ENCODE measurements at regions not wholly inside any gene's neighbourhood (a gene's known extent, or its start where the extent isn't known, plus 50 kb on each side); places are given as distances from the start of the nearest gene placed in this dataset.
"Not testable (repeated sequence)": the region's sequence is repeated elsewhere in the genome, so short reads cannot be mapped to it uniquely, and the experiment has no call there.

DNA sequence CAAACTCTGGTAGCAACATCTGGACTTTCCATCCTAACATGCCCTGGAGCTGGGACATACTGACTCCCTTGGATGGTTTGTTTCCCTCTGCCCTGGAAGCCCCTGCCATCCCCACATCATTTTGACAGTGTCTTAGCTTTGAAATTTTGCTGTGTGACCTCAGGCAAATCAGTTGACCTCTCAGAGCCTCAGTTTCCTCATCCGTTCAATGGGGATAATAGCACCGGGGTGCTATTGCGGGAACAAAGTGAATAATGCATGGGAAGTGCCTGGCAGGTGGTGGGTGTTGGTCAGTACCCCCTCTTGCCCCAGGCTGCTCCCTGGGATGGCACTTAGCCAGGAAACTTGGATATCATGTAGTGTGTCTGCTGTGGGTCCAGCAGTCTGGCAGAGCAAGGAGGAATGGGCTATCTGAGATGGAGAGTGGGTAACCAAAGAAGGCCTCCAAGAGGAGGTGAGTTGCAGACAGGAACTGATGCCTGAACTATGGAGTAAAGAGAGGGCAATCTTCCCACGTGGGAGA lies 88.6 kb downstream of the MRPL14 start:
- H3K27ac ChIP-seq = no peak overlapping the region
- DNase-seq (ENCODE audit: low read depth, low spot score) = no peak

DNA sequence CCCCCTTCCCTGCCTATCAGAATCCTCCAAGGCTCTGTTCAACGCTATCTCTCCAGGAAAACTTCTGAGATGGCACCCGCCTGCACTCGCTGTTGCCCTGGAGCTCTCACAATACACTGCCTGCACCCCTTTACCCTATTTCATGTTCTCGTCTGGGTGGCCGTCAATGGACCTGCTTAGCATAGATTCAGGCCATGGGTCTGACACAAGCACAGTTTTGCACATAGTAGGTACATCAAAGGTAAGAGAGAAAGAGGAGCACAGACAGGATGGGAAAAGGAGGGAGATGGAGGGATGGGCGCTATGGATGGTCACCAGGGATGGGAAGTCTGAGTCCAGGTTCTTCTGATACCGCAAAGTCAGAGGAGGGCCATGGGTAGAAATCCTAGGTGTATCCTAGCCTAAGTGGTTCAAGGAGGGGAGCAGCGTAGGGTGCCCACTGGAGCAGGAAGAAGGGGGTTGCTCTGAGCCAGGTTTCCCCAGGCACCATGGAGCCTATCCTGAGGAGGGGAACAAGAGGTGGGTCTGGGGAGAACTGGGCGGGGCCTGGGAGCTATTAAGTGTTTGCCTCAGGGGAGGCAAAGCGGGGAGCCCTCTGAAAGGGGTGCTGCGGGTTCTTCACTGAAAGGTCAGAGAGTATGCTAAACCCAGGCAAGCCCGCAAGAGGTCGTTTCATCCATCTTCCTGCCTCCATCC lies 89.3 kb downstream of the MRPL14 start:
- no peak overlapping the region for H3K27ac ChIP-seq
- DNase-seq (ENCODE audit: low read depth, low spot score) = no peak

GRCh38 chr6:44037276-44037675 lies 90.0 kb downstream of the MRPL14 start:
- DNase-seq (ENCODE audit: low read depth, low spot score); H3K27ac ChIP-seq: not testable (repeated sequence)

DNA sequence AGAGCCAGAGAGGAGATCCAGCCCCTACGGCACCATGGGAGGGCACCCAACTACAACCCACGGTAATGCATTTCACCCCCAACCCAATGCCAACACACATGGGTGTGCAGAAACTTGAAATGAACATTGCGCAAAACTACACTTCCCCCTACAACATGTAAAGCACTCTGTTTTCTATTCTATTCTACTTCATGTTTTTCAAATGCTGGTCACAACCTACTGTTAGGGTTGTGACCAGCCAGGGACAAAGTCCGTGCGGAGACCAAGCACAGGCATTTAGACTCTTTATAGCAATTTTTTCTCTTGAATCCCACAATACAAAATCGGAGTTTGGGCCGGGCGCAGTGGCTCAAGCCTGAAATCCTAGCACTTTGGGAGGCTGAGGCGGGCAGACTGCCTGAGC lies 90.6 kb downstream of the MRPL14 start:
- DNase-seq (ENCODE audit: low read depth, low spot score) = no peak
- H3K27ac ChIP-seq = peak overlapping the region; percentile 99

DNA sequence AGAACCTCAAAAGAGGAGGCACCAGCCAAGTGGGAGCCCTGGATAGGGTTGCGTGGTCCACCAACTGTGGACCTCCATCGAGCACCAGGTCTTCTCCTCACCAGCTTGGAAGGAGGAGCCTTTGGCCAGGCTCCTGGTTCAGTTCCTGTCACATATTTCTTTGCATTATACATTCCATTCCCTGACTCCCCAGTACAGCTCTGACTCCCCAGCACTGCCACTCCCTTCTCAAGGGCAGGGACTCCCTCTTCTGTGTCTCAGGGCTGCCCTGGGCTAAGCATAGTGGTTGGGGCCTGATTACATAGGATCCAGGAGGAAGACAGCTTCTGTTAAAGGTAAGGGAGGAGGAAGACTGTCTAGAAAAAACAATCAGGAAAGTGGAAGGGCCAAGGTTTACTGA lies 91.1 kb downstream of the MRPL14 start:
- peak overlapping the region; percentile 99 for H3K27ac ChIP-seq
- no peak for DNase-seq (ENCODE audit: low read depth, low spot score)

DNA sequence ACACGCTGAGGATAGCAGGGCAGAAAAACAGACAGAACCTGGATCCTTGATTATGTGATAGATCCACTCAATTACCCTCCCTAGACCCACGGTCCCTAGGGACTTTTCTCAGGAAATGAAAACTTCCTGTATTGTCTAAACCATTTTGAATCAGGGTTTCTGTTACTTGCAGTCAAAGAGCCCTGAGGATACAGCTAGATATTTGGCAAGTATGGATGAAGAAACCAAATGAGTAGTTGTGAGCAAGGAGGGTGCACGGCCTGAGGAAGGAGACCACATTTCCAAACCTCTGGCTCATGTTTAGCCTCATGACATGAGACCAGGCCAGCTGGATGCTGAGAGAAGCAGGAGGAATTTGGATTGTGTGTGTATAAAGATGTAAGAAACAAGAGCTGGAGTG lies 91.6 kb downstream of the MRPL14 start:
- H3K27ac ChIP-seq = peak overlapping the region; percentile 99
- DNase-seq (ENCODE audit: low read depth, low spot score) = no peak

DNA sequence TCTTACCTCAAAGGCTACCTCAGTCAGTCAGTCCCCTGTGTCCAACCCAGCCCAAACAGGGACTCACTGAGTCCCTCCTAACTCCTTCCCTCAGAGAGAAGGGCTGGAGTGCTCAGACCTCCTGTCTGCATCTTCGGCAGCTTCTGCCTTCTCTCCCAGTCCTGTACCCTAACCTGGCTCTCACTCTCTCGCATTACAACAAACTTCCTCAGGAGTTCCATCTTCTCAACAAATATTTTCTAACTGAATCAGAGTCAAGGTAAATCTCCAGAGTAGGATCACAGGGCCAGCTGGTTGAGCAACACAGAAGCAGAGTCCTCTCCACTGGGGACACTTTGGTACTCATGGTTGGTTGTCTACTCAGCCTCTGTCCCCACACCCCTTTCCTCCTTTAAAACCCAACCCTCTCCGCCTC lies 92.3 kb downstream of the MRPL14 start:
- peak overlapping the region; percentile 99 for H3K27ac ChIP-seq
- DNase-seq (ENCODE audit: low read depth, low spot score) = no peak

DNA sequence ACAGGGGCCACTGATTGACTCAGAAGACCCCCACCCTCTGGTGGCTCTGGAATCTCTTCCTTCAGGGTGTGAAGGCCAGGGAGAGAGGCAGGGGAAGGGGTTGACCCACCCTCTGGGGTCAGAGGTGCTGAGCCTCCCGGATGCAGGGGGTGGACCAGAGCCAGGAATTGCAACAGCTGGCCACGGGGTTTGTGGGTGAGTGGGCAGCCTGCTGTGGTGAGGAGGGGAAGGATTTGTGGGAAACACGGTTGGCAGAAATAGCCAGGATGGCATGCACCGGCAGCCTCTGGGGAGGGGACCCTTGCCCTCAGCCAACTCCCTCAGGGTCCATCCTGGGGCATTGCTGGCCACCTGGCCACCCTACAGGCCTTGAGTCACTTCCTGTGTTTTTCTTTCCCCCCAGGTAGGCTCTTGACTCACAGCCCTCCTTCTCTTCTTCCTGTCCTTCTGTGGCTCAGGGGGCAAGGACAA lies 92.8 kb downstream of the MRPL14 start:
- DNase-seq (ENCODE audit: low read depth, low spot score) = no peak
- peak overlapping the region; percentile 99 for H3K27ac ChIP-seq

DNA sequence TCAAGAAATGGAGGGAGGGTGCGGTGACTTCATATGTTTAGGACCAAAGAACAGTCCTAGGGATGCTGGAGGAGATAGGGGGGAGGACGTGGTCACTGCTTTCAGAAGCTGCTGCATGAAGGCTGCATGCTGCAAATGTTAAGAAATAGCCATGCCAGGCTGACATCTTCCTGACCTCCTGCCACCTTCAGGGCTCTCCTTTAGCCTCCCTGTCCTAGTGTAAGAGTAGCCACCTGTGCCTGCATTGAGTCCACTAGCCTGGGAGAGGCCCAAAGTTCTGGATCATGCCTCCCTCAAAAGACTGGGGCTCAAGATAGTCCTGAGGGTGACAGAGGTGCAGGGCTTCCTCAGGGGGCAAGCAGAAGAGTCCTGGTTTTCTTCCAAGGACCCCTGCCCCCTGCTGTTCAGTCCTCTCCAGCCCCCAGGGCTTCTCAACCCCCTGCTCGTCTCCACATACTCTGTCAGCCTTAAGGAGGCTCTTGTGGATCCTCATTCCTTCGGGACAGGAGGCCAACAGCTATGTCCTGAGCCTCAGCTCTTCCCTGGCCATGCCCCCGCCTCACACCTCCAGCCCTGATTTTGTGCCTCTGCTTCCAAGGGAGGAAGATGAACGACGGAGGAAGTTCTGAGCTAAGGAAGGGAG lies 96.3 kb downstream of the MRPL14 start:
- DNase-seq (ENCODE audit: low read depth, low spot score) = no peak
- H3K27ac ChIP-seq = no peak overlapping the region

DNA sequence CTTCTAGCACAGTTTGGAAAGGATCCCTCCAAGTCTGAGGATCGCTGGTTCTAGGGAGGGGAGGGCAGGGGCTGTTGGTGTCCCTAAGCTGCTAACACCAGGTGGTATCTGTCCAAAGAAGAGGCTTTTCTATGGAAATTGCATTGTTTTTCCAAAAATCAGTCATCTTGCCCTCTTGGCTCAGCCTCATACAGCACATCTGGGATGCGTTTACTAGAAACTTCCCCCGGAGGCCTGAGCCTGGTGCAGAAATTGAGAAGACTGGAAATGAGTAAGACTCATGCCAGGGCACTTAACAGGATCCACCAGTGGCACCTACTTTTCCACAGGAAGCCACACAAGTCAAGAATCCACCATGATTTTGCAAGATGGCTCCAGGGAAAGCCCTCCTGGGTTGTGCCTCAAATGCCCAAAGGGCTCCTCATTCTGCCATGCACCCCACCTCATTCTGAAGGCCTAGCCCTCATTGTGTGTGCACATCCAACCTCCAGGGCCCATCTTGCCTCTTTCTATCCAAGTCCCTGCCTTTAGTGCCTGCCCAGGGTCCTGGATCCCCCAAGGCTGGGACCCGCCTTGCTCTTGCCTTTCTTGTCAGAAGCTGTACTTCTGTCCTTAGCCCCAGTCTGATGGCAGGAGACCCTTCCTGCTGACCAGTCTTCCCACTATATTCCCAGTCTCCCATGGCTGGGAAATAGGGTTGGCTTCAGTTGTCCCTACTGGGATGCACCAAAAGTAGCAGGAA lies 97.6 kb downstream of the MRPL14 start:
- no peak overlapping the region for H3K27ac ChIP-seq
- DNase-seq (ENCODE audit: low read depth, low spot score) = no peak

DNA sequence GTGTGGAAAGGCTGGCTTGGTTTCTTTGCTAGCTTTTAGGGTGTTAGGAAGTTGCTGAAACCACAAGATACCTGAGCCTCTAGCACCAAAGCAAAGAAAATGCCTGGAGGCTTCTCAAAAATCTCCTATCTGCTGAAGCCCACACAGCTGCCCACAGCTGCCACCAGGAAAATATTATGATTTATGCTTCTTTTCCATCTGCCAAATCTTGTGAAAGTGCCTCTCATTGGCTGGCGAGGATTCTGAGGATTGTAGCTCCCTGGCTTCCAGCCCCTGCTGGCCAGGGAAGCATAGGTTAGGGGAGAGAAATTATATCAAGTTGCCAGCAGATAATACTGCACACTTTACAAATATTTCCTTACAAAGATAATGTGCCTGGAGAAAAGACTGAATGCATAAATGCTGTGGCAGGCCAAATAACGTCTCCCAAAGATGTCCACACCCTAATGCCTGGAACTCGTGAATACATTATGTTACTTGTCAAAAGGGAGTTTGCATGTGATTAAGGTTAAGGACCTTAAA lies 98.4 kb downstream of the MRPL14 start:
- no peak overlapping the region for H3K27ac ChIP-seq
- DNase-seq (ENCODE audit: low read depth, low spot score) = no peak

DNA sequence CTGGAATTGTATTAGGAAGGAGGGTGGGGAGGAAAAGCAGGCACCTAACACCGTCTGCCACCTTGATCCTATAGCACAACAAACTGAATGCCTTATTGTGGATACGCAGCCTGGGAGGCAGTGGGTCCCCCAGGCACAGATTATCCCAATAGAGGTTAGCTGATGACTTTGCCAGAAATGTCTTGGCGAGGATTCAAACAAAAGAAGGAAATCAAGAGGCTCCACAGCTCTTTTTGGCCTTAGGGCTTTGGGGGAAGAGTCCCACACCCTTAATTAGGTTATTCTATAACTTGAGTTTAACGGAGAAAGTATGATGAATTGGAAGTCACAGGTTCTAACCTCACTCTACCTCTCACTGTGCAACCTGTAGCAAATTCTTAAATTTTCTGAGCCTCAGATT lies 102.0 kb downstream of the MRPL14 start:
- no peak for DNase-seq (ENCODE audit: low read depth, low spot score)
- H3K27ac ChIP-seq = no peak overlapping the region

DNA sequence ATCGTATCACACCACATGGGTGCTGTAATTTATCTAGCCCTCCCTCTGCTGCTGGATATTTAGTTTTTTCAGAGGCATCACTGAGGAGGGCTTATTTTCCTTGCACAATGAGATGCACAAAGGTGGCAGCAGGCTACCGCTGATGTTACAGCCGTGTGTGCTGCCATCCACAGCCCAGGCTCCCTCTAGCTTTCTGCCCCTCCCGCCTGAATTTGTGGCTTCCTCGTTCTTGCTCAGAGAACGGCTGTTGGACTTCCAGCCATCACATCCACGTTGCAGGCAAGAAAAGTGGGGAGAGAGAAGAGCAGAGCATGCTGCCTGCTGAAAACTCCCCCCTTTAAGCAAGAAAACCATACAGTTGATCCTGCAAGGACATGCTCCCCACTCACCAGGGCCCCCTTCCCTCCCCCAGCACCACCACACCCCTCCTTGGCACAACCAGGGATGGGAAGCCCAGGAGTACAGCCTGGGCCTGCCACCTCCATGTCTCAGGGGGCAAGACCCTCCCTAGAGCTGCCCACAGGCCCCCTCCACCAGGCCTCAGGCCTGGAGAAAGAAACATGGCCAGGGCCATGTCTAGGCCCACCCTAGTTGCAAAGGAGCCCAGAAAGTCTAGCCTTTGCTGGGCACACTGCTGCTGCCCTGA lies 102.6 kb downstream of the MRPL14 start:
- DNase-seq (ENCODE audit: low read depth, low spot score) = no peak
- H3K27ac ChIP-seq = no peak overlapping the region

- H3K27ac ChIP-seq = no peak overlapping the region
- DNase-seq (ENCODE audit: low read depth, low spot score) = no peak
Observed at GRCh38 chr6:44023586-44024454, 103.4 kb downstream of the MRPL14 start.

DNA sequence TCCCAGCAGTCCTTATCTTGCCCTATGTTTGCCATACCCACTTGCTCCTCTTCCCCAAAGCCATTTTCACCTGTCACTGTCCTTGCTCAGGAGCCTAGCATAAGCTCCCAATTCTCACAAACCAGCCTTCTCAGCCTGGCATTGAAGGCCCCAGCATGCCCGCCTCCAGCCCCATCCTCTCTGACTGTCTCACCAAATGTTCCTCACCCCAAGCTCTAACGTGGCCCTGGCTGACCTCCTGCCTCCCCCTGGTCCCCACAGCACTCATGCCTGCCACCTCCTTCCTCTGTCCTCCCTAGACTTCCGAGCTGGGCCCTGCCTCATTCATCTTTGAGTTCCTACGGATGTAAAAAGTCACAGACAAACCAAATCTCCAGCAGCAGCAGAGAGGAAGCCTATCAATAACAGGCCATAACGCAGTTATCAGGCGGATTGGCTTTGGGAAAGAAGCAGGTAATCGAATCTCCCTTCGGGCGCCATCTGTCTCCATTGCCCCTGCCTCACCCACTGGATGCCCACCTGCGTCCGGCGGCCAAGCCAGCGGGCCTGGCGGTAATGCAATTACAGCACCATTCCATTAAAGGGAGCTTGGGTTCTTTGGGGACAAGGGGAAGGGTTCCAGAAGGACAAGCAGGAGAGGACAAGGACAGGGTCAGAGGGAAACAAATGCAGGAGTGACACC lies 104.4 kb downstream of the MRPL14 start:
- no peak for DNase-seq (ENCODE audit: low read depth, low spot score)
- no peak overlapping the region for H3K27ac ChIP-seq

- no peak overlapping the region for H3K27ac ChIP-seq
- DNase-seq (ENCODE audit: low read depth, low spot score) = no peak
Observed at GRCh38 chr6:44022296-44022661, 105.0 kb downstream of the MRPL14 start.

- H3K27ac ChIP-seq = no peak overlapping the region
- no peak for DNase-seq (ENCODE audit: low read depth, low spot score)
Observed at GRCh38 chr6:44021589-44022295, 105.5 kb downstream of the MRPL14 start.

GRCh38 chr6:44020664-44021425 lies 106.4 kb downstream of the MRPL14 start:
- no peak overlapping the region for H3K27ac ChIP-seq
- DNase-seq (ENCODE audit: low read depth, low spot score) = no peak
